ENCODE measurements at regions not wholly inside any gene's neighbourhood (a gene's known extent, or its start where the extent isn't known, plus 50 kb on each side); places are given as distances from the start of the nearest gene placed in this dataset.

DNA sequence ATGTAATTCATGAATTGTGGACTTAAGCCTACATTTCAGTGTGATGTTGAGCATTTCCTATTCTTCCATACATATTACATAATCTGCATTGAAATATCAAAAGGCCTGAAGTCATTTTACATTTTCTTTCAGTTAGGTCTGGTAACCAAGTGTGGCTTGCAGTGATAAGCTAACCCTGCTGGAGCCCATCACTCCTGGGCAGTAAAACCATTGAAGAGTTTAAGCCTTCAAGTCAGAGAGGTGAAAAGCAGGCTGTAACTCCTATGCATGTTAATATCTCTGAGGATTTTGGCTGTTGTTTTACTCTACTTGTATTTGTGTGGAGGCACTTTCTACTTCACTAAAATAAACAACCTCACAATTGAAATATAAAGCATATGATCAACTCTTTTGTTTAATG is 248.8 kb downstream of the SLITRK5 start:
- no peaks in the 10 kb centered on the region for H3K4me1 Mint-ChIP-seq
- DNase-seq (ENCODE audit: low read depth, low spot score), result no peak
- H3K27ac Mint-ChIP-seq (ENCODE audit: unreplicated experiment), result no peak overlapping the region
- H3K27me3 Mint-ChIP-seq (ENCODE audit: low read depth), result no peaks in the 10 kb centered on the region
- TF ChIP-seq, protein P1, sequence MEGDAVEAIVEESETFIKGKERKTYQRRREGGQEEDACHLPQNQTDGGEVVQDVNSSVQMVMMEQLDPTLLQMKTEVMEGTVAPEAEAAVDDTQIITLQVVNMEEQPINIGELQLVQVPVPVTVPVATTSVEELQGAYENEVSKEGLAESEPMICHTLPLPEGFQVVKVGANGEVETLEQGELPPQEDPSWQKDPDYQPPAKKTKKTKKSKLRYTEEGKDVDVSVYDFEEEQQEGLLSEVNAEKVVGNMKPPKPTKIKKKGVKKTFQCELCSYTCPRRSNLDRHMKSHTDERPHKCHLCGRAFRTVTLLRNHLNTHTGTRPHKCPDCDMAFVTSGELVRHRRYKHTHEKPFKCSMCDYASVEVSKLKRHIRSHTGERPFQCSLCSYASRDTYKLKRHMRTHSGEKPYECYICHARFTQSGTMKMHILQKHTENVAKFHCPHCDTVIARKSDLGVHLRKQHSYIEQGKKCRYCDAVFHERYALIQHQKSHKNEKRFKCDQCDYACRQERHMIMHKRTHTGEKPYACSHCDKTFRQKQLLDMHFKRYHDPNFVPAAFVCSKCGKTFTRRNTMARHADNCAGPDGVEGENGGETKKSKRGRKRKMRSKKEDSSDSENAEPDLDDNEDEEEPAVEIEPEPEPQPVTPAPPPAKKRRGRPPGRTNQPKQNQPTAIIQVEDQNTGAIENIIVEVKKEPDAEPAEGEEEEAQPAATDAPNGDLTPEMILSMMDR (conservative IDR thresholded peaks at IDR 0.05), result no peak
- H3K36me3 Mint-ChIP-seq (ENCODE audit: low read depth), result no peaks in the 10 kb centered on the region
- H3K9me3 Mint-ChIP-seq, result peaks cover 6% of the 10 kb centered on the region
- H3K4me3 Mint-ChIP-seq, result no peak overlapping the region

- TF ChIP-seq, protein P1 (conservative IDR thresholded peaks at IDR 0.05), result no peak
- Mint-ChIP-seq H3K36me3 (ENCODE audit: low read depth) (no peaks in the 10 kb centered on the region), H3K27me3 (ENCODE audit: low read depth) (no peaks in the 10 kb centered on the region), H3K4me1 (no peaks in the 10 kb centered on the region), H3K9me3 (no peaks in the 10 kb centered on the region), H3K4me3 (no peak overlapping the region), H3K27ac (ENCODE audit: unreplicated experiment) (no peak overlapping the region)
- no peak for DNase-seq (ENCODE audit: low read depth, low spot score)
Observed at GRCh38 chr13:87923753-87924152, 252.6 kb downstream of the SLITRK5 start.

GRCh38 chr13:87925006-87925405 is 253.8 kb downstream of the SLITRK5 start:
- no peaks in the 10 kb centered on the region for H3K4me1 Mint-ChIP-seq
- no peak overlapping the region for H3K4me3 Mint-ChIP-seq
- H3K27ac Mint-ChIP-seq (ENCODE audit: unreplicated experiment), result no peak overlapping the region
- no peak for DNase-seq (ENCODE audit: low read depth, low spot score)
- TF ChIP-seq, protein P1 (conservative IDR thresholded peaks at IDR 0.05), result no peak
- H3K36me3 Mint-ChIP-seq (ENCODE audit: low read depth), result no peaks in the 10 kb centered on the region
- no peaks in the 10 kb centered on the region for H3K9me3 Mint-ChIP-seq
- no peaks in the 10 kb centered on the region for H3K27me3 Mint-ChIP-seq (ENCODE audit: low read depth)

GRCh38 chr13:87940776-87941175 is 269.6 kb downstream of the SLITRK5 start:
- Mint-ChIP-seq H3K4me1 (no peaks in the 10 kb centered on the region), H3K4me3 (no peak overlapping the region), H3K36me3 (ENCODE audit: low read depth) (no peaks in the 10 kb centered on the region), H3K27me3 (ENCODE audit: low read depth) (no peaks in the 10 kb centered on the region), H3K27ac (ENCODE audit: unreplicated experiment) (no peak overlapping the region), H3K9me3 (no peaks in the 10 kb centered on the region)
- TF ChIP-seq, protein P1 (conservative IDR thresholded peaks at IDR 0.05), result no peak
- no peak for DNase-seq (ENCODE audit: low read depth, low spot score)

DNA sequence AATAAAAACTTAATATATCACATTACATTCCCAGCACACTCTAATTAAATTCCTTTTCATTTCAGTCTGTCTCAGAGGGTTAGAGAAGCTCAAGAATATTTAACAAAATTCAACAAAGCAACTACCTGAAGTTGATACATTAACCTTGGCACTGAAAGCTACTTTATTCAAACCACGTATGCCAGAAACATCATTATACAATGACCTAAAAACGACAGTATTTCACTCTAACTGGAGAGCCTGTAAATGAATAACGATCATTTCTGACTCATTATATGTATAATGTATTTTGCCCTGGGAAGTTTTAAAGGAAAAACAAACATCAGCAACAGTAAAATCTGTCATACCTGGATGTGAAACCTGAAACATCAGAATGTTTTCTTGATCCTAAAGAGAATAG is 270.1 kb downstream of the SLITRK5 start:
- TF ChIP-seq, protein P1 (conservative IDR thresholded peaks at IDR 0.05), result no peak
- Mint-ChIP-seq H3K27ac (ENCODE audit: unreplicated experiment) (no peak overlapping the region), H3K4me1 (no peaks in the 10 kb centered on the region), H3K27me3 (ENCODE audit: low read depth) (no peaks in the 10 kb centered on the region), H3K4me3 (no peak overlapping the region), H3K36me3 (ENCODE audit: low read depth) (no peaks in the 10 kb centered on the region), H3K9me3 (no peaks in the 10 kb centered on the region)
- DNase-seq (ENCODE audit: low read depth, low spot score), result no peak

- Mint-ChIP-seq H3K36me3 (ENCODE audit: low read depth) (no peaks in the 10 kb centered on the region), H3K27me3 (ENCODE audit: low read depth) (no peaks in the 10 kb centered on the region), H3K4me1 (no peaks in the 10 kb centered on the region), H3K4me3 (no peak overlapping the region), H3K9me3 (no peaks in the 10 kb centered on the region), H3K27ac (ENCODE audit: unreplicated experiment) (no peak overlapping the region)
- DNase-seq (ENCODE audit: low read depth, low spot score), result no peak
- TF ChIP-seq, protein P1 (conservative IDR thresholded peaks at IDR 0.05), result no peak
Observed at GRCh38 chr13:87942205-87942604, 271.0 kb downstream of the SLITRK5 start.
